HUES64 (cell line): ENCODE measurements at regions not wholly inside any gene's neighbourhood (a gene's known extent, or its start where the extent isn't known, plus 50 kb on each side); places are given as distances from the start of the nearest gene placed in this dataset.
"Not testable (repeated sequence)": the region's sequence is repeated elsewhere in the genome, so short reads cannot be mapped to it uniquely, and the experiment has no call there.

Source experiments
- H3K27ac ChIP-seq: 2 replicates; pipeline ENCODE4 v1.7.0; 2013; ENCODE audit warnings: low read depth, low read length, inconsistent platforms
- H3K27me3 ChIP-seq: 2 replicates; pipeline ENCODE4 v1.6.1; 2013; ENCODE audit warnings: mild to moderate bottlenecking, low read length; ENCODE audit not compliant: insufficient read depth
- H3K36me3 ChIP-seq: 2 replicates; pipeline ENCODE4 v1.6.1; 2013; ENCODE audit warnings: mild to moderate bottlenecking, low read length; ENCODE audit not compliant: insufficient read depth
- H3K4me1 ChIP-seq: 2 replicates; pipeline ENCODE4 v1.6.1; 2013; ENCODE audit warnings: mild to moderate bottlenecking, low read length, moderate library complexity; ENCODE audit not compliant: insufficient read depth
- H3K4me3 ChIP-seq: 2 replicates; pipeline ENCODE4 v1.5.1; 2013; ENCODE audit warnings: mild to moderate bottlenecking, low read length, moderate library complexity
- H3K9ac ChIP-seq: 2 replicates; pipeline ENCODE4 v1.6.1; 2013; ENCODE audit warnings: mild to moderate bottlenecking, low read depth, low read length
- H3K9me3 ChIP-seq: 2 replicates; pipeline ENCODE4 v1.6.1; 2013; ENCODE audit warnings: low read depth, low read length; ENCODE audit not compliant: insufficient read depth
- WGBS: fragments of 150-250, 120-280 bp; methylation state at CpG from one replicate; pipeline ENCODE4 v1.1.7; 2013; ENCODE audit warnings: missing lambda C conversion rate; 5-methylcytosine and 5-hydroxymethylcytosine counted together

- not testable (repeated sequence) for H3K27me3 ChIP-seq, H3K4me1 ChIP-seq, H3K27ac ChIP-seq, H3K9me3 ChIP-seq, H3K4me3 ChIP-seq, H3K36me3 ChIP-seq, H3K9ac ChIP-seq
- 78% methylated on average over 5 of the region's 5 CpGs for WGBS
Measured at GRCh38 chr10:53035823-53036222, 263.2 kb upstream of the MBL2 start.

- Histone ChIP-seq H3K4me3 (no peak overlapping the region), H3K9me3 (no peaks in the 10 kb centered on the region), H3K9ac (no peak overlapping the region), H3K27me3 (no peaks in the 10 kb centered on the region), H3K4me1 (peaks cover 16% of the 10 kb centered on the region), H3K36me3 (no peaks in the 10 kb centered on the region), H3K27ac (no peak overlapping the region)
- WGBS, result 84% methylated on average over 2 of the region's 2 CpGs
Measured at GRCh38 chr10:53033396-53033795, 260.8 kb upstream of the MBL2 start.

- not testable (repeated sequence) for H3K27me3 ChIP-seq, H3K36me3 ChIP-seq, H3K9ac ChIP-seq, H3K9me3 ChIP-seq, H3K4me3 ChIP-seq
- H3K27ac ChIP-seq, result 0 out of 2 replicates have a peak overlapping the region, but pooled peaks have one; percentile 39
- 76% methylated on average over 7 of the region's 8 CpGs for WGBS
- peaks cover 16% of the 10 kb centered on the region for H3K4me1 ChIP-seq
Measured at GRCh38 chr10:53029872-53030849, 257.6 kb upstream of the MBL2 start.

- Histone ChIP-seq H3K9ac (no peak overlapping the region), H3K27me3 (no peaks in the 10 kb centered on the region), H3K4me1 (peaks cover 16% of the 10 kb centered on the region), H3K27ac (no peak overlapping the region), H3K9me3 (no peaks in the 10 kb centered on the region), H3K4me3 (no peak overlapping the region), H3K36me3 (no peaks in the 10 kb centered on the region)
- WGBS, result 96% methylated on average over 9 of the region's 9 CpGs
Measured at GRCh38 chr10:53029449-53029848, 256.9 kb upstream of the MBL2 start.

GRCh38 chr10:53025765-53026164, 253.2 kb upstream of the MBL2 start:
- WGBS, result no CpG with 5 or more reads among the region's 6 CpGs
- not testable (repeated sequence) for H3K27me3 ChIP-seq, H3K4me3 ChIP-seq, H3K9me3 ChIP-seq, H3K36me3 ChIP-seq, H3K27ac ChIP-seq, H3K9ac ChIP-seq
- H3K4me1 ChIP-seq, result peaks cover 34% of the 10 kb centered on the region

GRCh38 chr10:53025172-53025711, 252.7 kb upstream of the MBL2 start:
- Histone ChIP-seq H3K27ac (no peak overlapping the region), H3K4me1 (peaks cover 30% of the 10 kb centered on the region), H3K36me3 (no peaks in the 10 kb centered on the region), H3K27me3 (no peaks in the 10 kb centered on the region), H3K9me3 (no peaks in the 10 kb centered on the region), H3K9ac (no peak overlapping the region), H3K4me3 (no peak overlapping the region)
- no CpG with 5 or more reads among the region's 9 CpGs for WGBS

GRCh38 chr10:53023411-53023810, 250.8 kb upstream of the MBL2 start:
- Histone ChIP-seq H3K36me3 (no peaks in the 10 kb centered on the region), H3K4me1 (peaks cover 24% of the 10 kb centered on the region), H3K4me3 (no peak overlapping the region), H3K27me3 (no peaks in the 10 kb centered on the region), H3K27ac (peak overlapping the region; percentile 72; the same call in 1 of the 2 replicates), H3K9ac (peak overlapping the region; percentile 8; the same call in 1 of the 2 replicates), H3K9me3 (no peaks in the 10 kb centered on the region)
- WGBS, result 92% methylated on average over 2 of the region's 2 CpGs

GRCh38 chr10:53022611-53023088, 250.1 kb upstream of the MBL2 start:
- Histone ChIP-seq H3K9me3 (no peaks in the 10 kb centered on the region), H3K27ac (peak overlapping the region; percentile 72), H3K36me3 (no peaks in the 10 kb centered on the region), H3K4me3 (peak overlapping the region; percentile 12; the same call in 1 of the 2 replicates), H3K4me1 (peaks cover 24% of the 10 kb centered on the region), H3K27me3 (no peaks in the 10 kb centered on the region), H3K9ac (peak overlapping the region; percentile 44; the same call in 1 of the 2 replicates)
- 31% methylated on average over 5 of the region's 5 CpGs for WGBS

GRCh38 chr10:53013201-53013810, 240.7 kb upstream of the MBL2 start:
- H3K4me3 ChIP-seq, result no peak overlapping the region
- no peaks in the 10 kb centered on the region for H3K36me3 ChIP-seq
- 97% methylated on average over 2 of the region's 3 CpGs for WGBS
- peaks cover 15% of the 10 kb centered on the region for H3K4me1 ChIP-seq
- H3K9ac ChIP-seq, result no peak overlapping the region
- H3K27ac ChIP-seq, result no peak overlapping the region
- H3K27me3 ChIP-seq, result no peaks in the 10 kb centered on the region
- H3K9me3 ChIP-seq, result no peaks in the 10 kb centered on the region

- WGBS, result 95% methylated on average over 4 of the region's 4 CpGs
- Histone ChIP-seq H3K9ac (no peak overlapping the region), H3K4me1 (peaks cover 19% of the 10 kb centered on the region), H3K9me3 (no peaks in the 10 kb centered on the region), H3K36me3 (no peaks in the 10 kb centered on the region), H3K27me3 (no peaks in the 10 kb centered on the region), H3K27ac (no peak overlapping the region), H3K4me3 (no peak overlapping the region)
Measured at GRCh38 chr10:53009961-53010907, 237.7 kb upstream of the MBL2 start.
